ENCODE measurements at regions not wholly inside any gene's neighbourhood (a gene's known extent, or its start where the extent isn't known, plus 50 kb on each side); places are given as distances from the start of the nearest gene placed in this dataset.

- TF ChIP-seq CTCF (IDR thresholded peaks at IDR 0.05) = no peak
- TF ChIP-seq POLR2A (IDR thresholded peaks at IDR 0.05) = no peak
- TF ChIP-seq EP300 (IDR thresholded peaks at IDR 0.05) = no peak
These were observed 838.8 kb downstream of the GRID1 start for GRCh38 chr10:85527616-85528317.
